Ovary (tissue), 3 donors: ENCODE measurements at regions not wholly inside any gene's neighbourhood (a gene's known extent, or its start where the extent isn't known, plus 50 kb on each side); places are given as distances from the start of the nearest gene placed in this dataset.

Experiments used
- POLR2A ChIP-seq: fragments of 450-650 bp; IDR thresholded peaks from one replicate; pipeline ENCODE4 v1.6.1; 2017; ENCODE audit warnings: antibody characterized with exemption, mild to moderate bottlenecking, moderate library complexity
- TF ChIP-seq, protein P1 (sequence below), 3 donors: fragments of 450-650 bp in 2 of 3; fragments of 200-600 bp in 1 of 3; IDR thresholded peaks; one replicate each; pipeline versions ENCODE4 v1.5.1 to v1.8.0; 2016 to 2022; ENCODE audit warnings: antibody characterized with exemption in 3 of 3, mild to moderate bottlenecking in 1 of 3
- donor health status: DM: no; HTN: no; CAD: no.

GRCh38 chr2:67856866-67857265 is 205.9 kb downstream of the C1D start:
- TF ChIP-seq, protein P1, sequence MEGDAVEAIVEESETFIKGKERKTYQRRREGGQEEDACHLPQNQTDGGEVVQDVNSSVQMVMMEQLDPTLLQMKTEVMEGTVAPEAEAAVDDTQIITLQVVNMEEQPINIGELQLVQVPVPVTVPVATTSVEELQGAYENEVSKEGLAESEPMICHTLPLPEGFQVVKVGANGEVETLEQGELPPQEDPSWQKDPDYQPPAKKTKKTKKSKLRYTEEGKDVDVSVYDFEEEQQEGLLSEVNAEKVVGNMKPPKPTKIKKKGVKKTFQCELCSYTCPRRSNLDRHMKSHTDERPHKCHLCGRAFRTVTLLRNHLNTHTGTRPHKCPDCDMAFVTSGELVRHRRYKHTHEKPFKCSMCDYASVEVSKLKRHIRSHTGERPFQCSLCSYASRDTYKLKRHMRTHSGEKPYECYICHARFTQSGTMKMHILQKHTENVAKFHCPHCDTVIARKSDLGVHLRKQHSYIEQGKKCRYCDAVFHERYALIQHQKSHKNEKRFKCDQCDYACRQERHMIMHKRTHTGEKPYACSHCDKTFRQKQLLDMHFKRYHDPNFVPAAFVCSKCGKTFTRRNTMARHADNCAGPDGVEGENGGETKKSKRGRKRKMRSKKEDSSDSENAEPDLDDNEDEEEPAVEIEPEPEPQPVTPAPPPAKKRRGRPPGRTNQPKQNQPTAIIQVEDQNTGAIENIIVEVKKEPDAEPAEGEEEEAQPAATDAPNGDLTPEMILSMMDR (IDR thresholded peaks at IDR 0.05) = no peak
- TF ChIP-seq POLR2A = no peak
